Testis (tissue), 2 donors: ENCODE measurements at regions not wholly inside any gene's neighbourhood (a gene's known extent, or its start where the extent isn't known, plus 50 kb on each side); places are given as distances from the start of the nearest gene placed in this dataset.

Experiments
- DNase-seq: peaks from one replicate; pipeline ENCODE4 v3.0.0-alpha.2; 2019
- H3K27ac ChIP-seq, 2 donors: fragments of 200-600 bp; sonication (generic); one replicate each; pipeline ENCODE4 v1.5.1; 2019
- H3K27me3 ChIP-seq: fragments of 200-600 bp; sonication (generic); one replicate; pipeline ENCODE4 v1.5.1; 2019
- H3K36me3 ChIP-seq: fragments of 200-600 bp; sonication (generic); one replicate; pipeline ENCODE4 v1.5.1; 2017; ENCODE audit warnings: low read depth; ENCODE audit errors: missing control alignments
- H3K4me1 ChIP-seq: fragments of 200-600 bp; sonication (generic); one replicate; pipeline ENCODE4 v1.5.1; 2019
- H3K4me3 ChIP-seq, 2 donors: fragments of 200-600 bp; sonication (generic); one replicate each; pipeline ENCODE4 v1.5.1; 2017 to 2019
- H3K9me3 ChIP-seq: fragments of 200-600 bp; sonication (generic); one replicate; pipeline ENCODE4 v1.5.1; 2017
- CTCF ChIP-seq, 3 experiments: fragments of 450-650 bp in 2 of 3; fragments of 200-600 bp in 1 of 3; sonication (generic) in 1 of 3; IDR thresholded peaks; one replicate each; pipeline ENCODE4 v1.5.1; 2016 to 2019; ENCODE audit warnings: antibody characterized with exemption in 3 of 3, mild to moderate bottlenecking in 2 of 3, moderate library complexity in 1 of 3
- POLR2A ChIP-seq: fragments of 450-650 bp; IDR thresholded peaks from one replicate; pipeline ENCODE4 v1.6.1; 2017; ENCODE audit warnings: antibody characterized with exemption, mild to moderate bottlenecking, moderate library complexity
- WGBS, 2 donors: methylation state at CpG; one replicate each; pipeline ENCODE4 v1.1.5; 2018; 5-methylcytosine and 5-hydroxymethylcytosine counted together
- intact Hi-C: fragments of 100-400 bp; cut with DNase I; formaldehyde crosslinking; loops from one replicate; pipeline ENCODE4 v1.15.1; 2023; ENCODE audit warnings: low total_unique reads

- no peaks in the 10 kb centered on the region for H3K9me3 ChIP-seq
- H3K4me1 ChIP-seq = peaks cover 21% of the 10 kb centered on the region
- H3K27ac ChIP-seq = peak overlapping the region in 1 of 2 donors; percentile 69
- no peaks in the 10 kb centered on the region for H3K27me3 ChIP-seq
- 52 to 53% methylated on average over 10 to 18 of the region's 18 CpGs for WGBS, 2 donors
- intact Hi-C loops = no loop called here
- TF ChIP-seq POLR2A = no peak
- TF ChIP-seq CTCF (IDR thresholded peaks at IDR 0.05) = no peak
- no peaks in the 10 kb centered on the region for H3K36me3 ChIP-seq
- no peak overlapping the region for H3K4me3 ChIP-seq
- DNase-seq = peak; percentile 48
Observed at GRCh38 chr9:88236511-88237478, 98.5 kb upstream of the SPATA31C2 start.

GRCh38 chr9:88235615-88236014 lies 97.3 kb upstream of the SPATA31C2 start:
- WGBS, 2 donors = 61 to 65% methylated on average over 2 of the region's 2 CpGs
- TF ChIP-seq POLR2A = no peak
- no peak for TF ChIP-seq CTCF (IDR thresholded peaks at IDR 0.05)
- Histone ChIP-seq H3K4me3 (no peak overlapping the region), H3K9me3 (no peaks in the 10 kb centered on the region), H3K4me1 (peaks cover 21% of the 10 kb centered on the region), H3K27ac (no peak overlapping the region), H3K27me3 (no peaks in the 10 kb centered on the region), H3K36me3 (no peaks in the 10 kb centered on the region)
- intact Hi-C loops = no loop called here
- no peak for DNase-seq

- H3K4me3 ChIP-seq = no peak overlapping the region
- H3K9me3 ChIP-seq = no peaks in the 10 kb centered on the region
- DNase-seq = peak; percentile 32
- 38 to 40% methylated on average over 8 of the region's 8 CpGs for WGBS, 2 donors
- no peaks in the 10 kb centered on the region for H3K36me3 ChIP-seq
- intact Hi-C loops = no loop called here
- no peak for TF ChIP-seq POLR2A
- no peak for TF ChIP-seq CTCF (IDR thresholded peaks at IDR 0.05)
- H3K27ac ChIP-seq = peak overlapping the region in 1 of 2 donors; percentile 15
- no peaks in the 10 kb centered on the region for H3K27me3 ChIP-seq
- H3K4me1 ChIP-seq = peaks cover 21% of the 10 kb centered on the region
Observed at GRCh38 chr9:88234114-88234513, 95.8 kb upstream of the SPATA31C2 start.

- TF ChIP-seq CTCF (IDR thresholded peaks at IDR 0.05) (no peak), POLR2A (no peak)
- H3K9me3 ChIP-seq = no peaks in the 10 kb centered on the region
- no peaks in the 10 kb centered on the region for H3K36me3 ChIP-seq
- no peak for DNase-seq
- H3K4me1 ChIP-seq = peaks cover 21% of the 10 kb centered on the region
- WGBS, 2 donors = 98% methylated on average over 2 of the region's 2 CpGs; no CpG with 5 or more reads in 1 of the 2 donors
- H3K27ac ChIP-seq = no peak overlapping the region
- intact Hi-C loops = no loop called here
- no peaks in the 10 kb centered on the region for H3K27me3 ChIP-seq
- no peak overlapping the region for H3K4me3 ChIP-seq
Observed at GRCh38 chr9:88233091-88233490, 94.8 kb upstream of the SPATA31C2 start.
